K562 (cell line): ENCODE measurements at regions not wholly inside any gene's neighbourhood (a gene's known extent, or its start where the extent isn't known, plus 50 kb on each side); places are given as distances from the start of the nearest gene placed in this dataset.
"Not testable (repeated sequence)": the region's sequence is repeated elsewhere in the genome, so short reads cannot be mapped to it uniquely, and the experiment has no call there.

ENCODE experiments used
- ATAC-seq: fragments of 200-7000 bp; cut with Tn5 transposase; 3 replicates; pipeline ENCODE4 v1.9.1; 2020; ENCODE audit warnings: moderate library complexity
- BruUV-seq: library from RNA; stranded (reverse); fragments of 400-500 nt; replicated peaks from 2 replicates; lab custom pipeline; 2021; lab: Mats Ljungman, UMichigan
- CTCF ChIA-PET: fragments of 300-600 bp; formaldehyde crosslinking; extraction: SDS; loops from one replicate; lab custom pipeline; 2021; ENCODE audit warnings: low intra/inter-chr PET ratio; lab: Yijun Ruan, JAX
- POLR2A ChIA-PET: fragments of 300-600, 350-650 bp; sonication (Branson Sonifier 250); formaldehyde crosslinking; extraction: SDS; loops from one replicate; lab custom pipeline; 2021; ENCODE audit warnings: antibody characterized with exemption, inconsistent platforms; lab: Yijun Ruan, JAX
- DNase-seq, 4 experiments: peaks; one replicate each; pipeline versions ENCODE4 v3.0.0 to v3.0.0-alpha.2; 2011 to 2018; ENCODE audit warnings: low spot score in 3 of 4, mixed read lengths in 3 of 4; ENCODE audit errors: extremely low read depth in 1 of 4
- FAIRE-seq: peaks from 2 replicates; lab custom pipeline; 2011; peaks lifted over from hg19 to GRCh38; lab: Jason Lieb, UNC
- H2AFZ ChIP-seq: 2 replicates; pipeline ENCODE4 v1.6.0; 2011; ENCODE audit warnings: low read depth, low read length, control low read depth, inconsistent platforms
- H3K27ac ChIP-seq: fragments of 200-600 bp; 3 replicates; pipeline ENCODE4 v1.8.0; 2011; ENCODE audit warnings: low read depth, mild to moderate bottlenecking, control low read depth, inconsistent platforms, low read length, moderate library complexity, mixed read lengths; ENCODE audit errors: extremely low read depth
- H3K27me3 ChIP-seq, 2 experiments: fragments of 300-600 bp in 1 of 2; 2 replicates in 1 of 2; 3 replicates in 1 of 2; pipeline versions ENCODE4 v1.6.0 to v1.8.0; 2011; ENCODE audit warnings: inconsistent platforms in 2 of 2, low read length in 2 of 2, mild to moderate bottlenecking in 1 of 2, mixed read lengths in 1 of 2, moderate library complexity in 1 of 2; ENCODE audit not compliant: control insufficient read depth in 2 of 2, insufficient read depth in 2 of 2
- H3K36me3 ChIP-seq: fragments of 300-600 bp; 3 replicates; pipeline ENCODE4 v1.8.0; 2011; ENCODE audit warnings: mild to moderate bottlenecking, low read length, inconsistent platforms; ENCODE audit not compliant: control insufficient read depth, insufficient read depth
- H3K4me1 ChIP-seq, 2 experiments: fragments of 200-600 bp in 1 of 2; replicated peaks in 1 of 2; 2 replicates in 1 of 2; 3 replicates in 1 of 2; pipeline versions ENCODE4 v1.5.1 to v1.8.0; 2011; ENCODE audit warnings: inconsistent platforms in 2 of 2, low read length in 2 of 2, mild to moderate bottlenecking in 1 of 2, mixed read lengths in 1 of 2, moderate library complexity in 1 of 2; ENCODE audit not compliant: control insufficient read depth in 2 of 2, insufficient read depth in 2 of 2
- H3K4me2 ChIP-seq: 2 replicates; pipeline ENCODE4 v1.6.1; 2011; ENCODE audit warnings: low read length, control low read depth, inconsistent platforms, mixed read lengths; ENCODE audit not compliant: insufficient read depth
- H3K4me3 ChIP-seq: fragments of 200-600 bp; sonication (generic), shearing (Covaris generic); 2 replicates; pipeline ENCODE4 v1.5.1; 2016; ENCODE audit warnings: control low read depth, inconsistent platforms
- H3K79me2 ChIP-seq: fragments of 200-600 bp; 3 replicates; pipeline ENCODE4 v1.8.0; 2011; ENCODE audit warnings: low read length, inconsistent platforms; ENCODE audit not compliant: control insufficient read depth, insufficient read depth
- H3K9ac ChIP-seq, 2 experiments: 2 replicates each; pipeline versions ENCODE4 v1.6.0 to v1.6.1; 2011; ENCODE audit warnings: low read depth in 2 of 2, low read length in 2 of 2, control low read depth in 1 of 2, inconsistent platforms in 1 of 2, mild to moderate bottlenecking in 1 of 2, mixed read lengths in 1 of 2; ENCODE audit not compliant: insufficient read depth in 1 of 2
- H3K9me1 ChIP-seq: one replicate; pipeline ENCODE4 v1.6.0; 2011; ENCODE audit warnings: inconsistent platforms, mild to moderate bottlenecking, low read length, moderate library complexity; ENCODE audit not compliant: control insufficient read depth, insufficient read depth
- H3K9me3 ChIP-seq: replicated peaks from 2 replicates; pipeline ENCODE4 v1.5.1; 2011; ENCODE audit warnings: low read depth, low read length, inconsistent platforms; ENCODE audit not compliant: control insufficient read depth, insufficient read depth
- H4K20me1 ChIP-seq: replicated peaks from 2 replicates; pipeline ENCODE4 v1.6.1; 2011; ENCODE audit warnings: low read length, inconsistent platforms, mixed read lengths; ENCODE audit not compliant: control insufficient read depth, insufficient read depth
- BCL6 ChIP-seq: fragments of 250-450 bp; sonication (Bioruptor Pico); IDR thresholded peaks from 2 replicates; pipeline ENCODE4 v1.4.0; 2020
- BRD4 ChIP-seq: fragments of 200-600 bp; sonication (generic); IDR thresholded peaks from 2 replicates; pipeline ENCODE4 v1.6.1; 2017; ENCODE audit warnings: inconsistent platforms
- WGBS: fragments of 100-300 bp; shearing (Covaris generic); methylation state at CpG from one replicate; pipeline ENCODE4 v1.1.6; 2016; ENCODE audit warnings: low coverage, mixed read lengths; ENCODE audit not compliant: insufficient coverage; ENCODE audit errors: missing lambda C conversion rate; 5-methylcytosine and 5-hydroxymethylcytosine counted together
- in situ Hi-C: fragments of 300-500 bp; cut with MboI; formaldehyde crosslinking; loops from 4 replicates; pipeline ENCODE4 v1.15.0; 2018; ENCODE audit warnings: inconsistent platforms, mixed read lengths
- intact Hi-C: fragments of 100-400 bp; cut with micrococcal nuclease; formaldehyde crosslinking; loops from 2 replicates; pipeline ENCODE4 v1.14.2; 2022

DNA sequence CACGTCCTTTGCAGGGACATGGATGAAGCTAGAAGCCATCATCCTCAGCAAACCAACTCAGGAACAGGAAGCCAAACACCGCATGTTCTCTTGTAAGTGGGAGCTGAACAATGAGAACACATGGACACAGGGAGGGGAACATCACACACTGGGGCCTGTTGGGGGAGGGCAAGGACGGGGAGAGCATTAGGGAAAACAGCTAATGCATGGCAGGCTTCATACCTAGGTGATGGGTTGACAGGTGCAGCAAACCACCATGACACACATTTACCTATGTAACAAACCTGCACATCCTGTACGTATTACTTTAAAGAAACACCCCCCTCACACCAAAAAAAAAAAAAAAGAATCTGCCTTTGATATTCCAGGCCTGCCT is 57.9 kb upstream of the ECHDC3 start:
- H3K27ac ChIP-seq = peak overlapping the region; percentile 72; the same call in 1 of the 3 replicates
- H3K79me2 ChIP-seq, H3K36me3 ChIP-seq, in situ Hi-C loops, ATAC-seq, H3K9me1 ChIP-seq, DNase-seq, H4K20me1 ChIP-seq, BruUV-seq, H3K9me3 ChIP-seq, FAIRE-seq, CTCF ChIA-PET: not testable (repeated sequence)
- peaks cover 0 to 10% of the 10 kb centered on the region in 2 experiments; a peak in 1 of 5 replicates for H3K27me3 ChIP-seq
- H2AFZ ChIP-seq = peak overlapping the region; percentile 76
- peak overlapping the region; percentile 53 to 72; a peak in 2 of 4 replicates for H3K9ac ChIP-seq
- peaks cover 37 to 38% of the 10 kb centered on the region in 2 experiments for H3K4me1 ChIP-seq
- 51% methylated on average over 4 of the region's 4 CpGs for WGBS
- 0 out of 2 replicates have a peak overlapping the region, but pooled peaks have one; percentile 5 for H3K4me3 ChIP-seq
- intact Hi-C loops = loop anchor here (2.0 kb wide), 1 partner anchor 72 kb away; no protein-coding TSS in a partner anchor
- POLR2A ChIA-PET = interaction anchor here (1.0 to 1.1 kb wide), 2 partner anchors 16 to 26 kb away, joined by 3 to 4 read pairs; no protein-coding TSS in a partner anchor
- H3K4me2 ChIP-seq = peak overlapping the region; percentile 73

- ChIA-PET CTCF (no interaction called here), POLR2A (interaction anchor here (1.1 kb wide), 1 partner anchor 16 kb away, joined by 3 read pairs; no protein-coding TSS in a partner anchor)
- Histone ChIP-seq H3K27me3 (peaks cover 0 to 10% of the 10 kb centered on the region in 2 experiments; a peak in 1 of 5 replicates), H3K9me3 (no peaks in the 10 kb centered on the region), H3K4me1 (peaks cover 35 to 38% of the 10 kb centered on the region in 2 experiments), H3K27ac (no peak overlapping the region), H3K79me2 (no peaks in the 10 kb centered on the region), H3K4me3 (no peak overlapping the region), H3K36me3 (no peaks in the 10 kb centered on the region), H3K9ac (no peak overlapping the region), H4K20me1 (no peaks in the 10 kb centered on the region), H3K4me2 (no peak overlapping the region), H3K9me1 (no peaks in the 10 kb centered on the region), H2AFZ (0 out of 2 replicates have a peak overlapping the region, but pooled peaks have one; percentile 32)
- no peak for ATAC-seq
- WGBS = 73% methylated on average over 14 of the region's 14 CpGs
- in situ Hi-C loops (no loop called here), intact Hi-C loops (loop anchor here (2.0 kb wide), 1 partner anchor 71 kb away; no protein-coding TSS in a partner anchor)
- no peak for DNase-seq
- FAIRE-seq = no peak
- BruUV-seq = no TSS peak
- TF ChIP-seq BCL6 (no peak), BRD4 (no peak)
These were observed 58.5 kb upstream of the ECHDC3 start for GRCh38 chr10:11683529-11684320.
